GM19328 (cell line): ENCODE measurements at regions not wholly inside any gene's neighbourhood (a gene's known extent, or its start where the extent isn't known, plus 50 kb on each side); places are given as distances from the start of the nearest gene placed in this dataset.
"Not testable (repeated sequence)": the region's sequence is repeated elsewhere in the genome, so short reads cannot be mapped to it uniquely, and the experiment has no call there.

Experiments
- ATAC-seq: cut with Tn5 transposase; IDR thresholded peaks from one replicate; pipeline ENCODE4 v1.9.1; 2021; ENCODE audit warnings: mild to moderate bottlenecking, moderate library complexity; ENCODE audit not compliant: unreplicated experiment

DNA sequence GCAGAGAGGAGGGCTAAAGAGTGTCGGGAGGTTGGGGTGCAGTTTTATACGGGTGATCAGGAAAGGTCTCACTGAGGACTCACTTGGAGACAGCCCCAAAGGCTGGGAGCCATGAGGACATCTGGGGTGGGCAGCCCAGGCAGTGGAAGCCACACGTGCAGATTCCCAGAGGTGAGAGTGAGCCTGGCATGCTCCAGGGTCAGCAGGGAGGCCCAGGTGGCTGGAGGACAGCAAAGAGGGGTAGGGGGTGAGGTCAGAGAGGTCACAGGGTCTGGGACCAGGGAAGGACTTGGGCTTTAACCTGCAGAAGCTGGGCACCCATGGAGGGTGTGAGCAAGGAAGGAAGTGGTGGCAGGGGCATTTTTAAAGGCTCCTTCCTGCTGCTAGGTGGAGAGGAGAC is 481.7 kb downstream of the MATN1 start:
- no peak for ATAC-seq

- no peak for ATAC-seq
These were observed 489.3 kb downstream of the MATN1 start for GRCh38 chr1:30234091-30234490.

GRCh38 chr1:30232288-30232899 is 491.0 kb downstream of the MATN1 start:
- no peak for ATAC-seq

DNA sequence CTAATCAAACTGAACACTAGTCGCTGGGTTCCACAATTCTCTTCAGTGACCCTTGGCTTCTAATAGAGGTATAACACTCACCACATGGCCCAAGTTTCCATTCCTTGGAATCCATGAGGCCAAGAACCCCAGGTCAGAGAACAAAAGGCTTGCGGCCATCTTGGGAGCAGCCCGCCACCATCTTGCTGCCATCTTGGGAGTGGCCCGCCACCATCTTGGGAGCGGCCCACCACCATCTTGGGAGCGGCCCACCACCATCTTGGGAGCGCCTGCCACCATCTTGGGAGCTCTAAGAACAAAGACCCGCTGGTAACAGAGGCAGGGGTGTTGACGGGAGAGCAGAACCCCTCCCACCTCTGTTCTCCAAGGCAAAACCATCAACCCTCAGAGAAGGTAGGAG is 493.4 kb downstream of the MATN1 start:
- ATAC-seq: no peak

DNA sequence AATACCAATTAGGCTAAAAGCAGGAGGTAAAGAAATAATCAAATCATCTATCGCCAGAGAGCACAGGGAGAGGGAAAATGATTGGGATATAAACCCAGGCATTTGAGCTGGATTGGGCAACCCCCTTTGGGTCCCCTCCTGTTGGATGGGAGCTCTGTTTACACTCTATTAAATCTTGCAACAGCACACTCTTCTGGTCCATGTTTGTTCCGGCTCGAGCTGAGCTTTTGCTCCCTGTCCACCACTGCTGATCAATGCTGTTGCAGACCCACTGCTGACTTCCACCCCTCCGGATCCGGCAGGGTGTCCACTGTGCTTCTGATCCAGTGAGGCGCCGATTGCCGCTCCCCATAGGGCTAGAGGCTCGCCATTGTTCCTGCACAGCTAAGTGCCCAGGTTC is 493.8 kb downstream of the MATN1 start:
- no peak for ATAC-seq

- ATAC-seq: no peak
These were observed 496.7 kb downstream of the MATN1 start for GRCh38 chr1:30226648-30227047.

GRCh38 chr1:30225357-30225756 is 498.0 kb downstream of the MATN1 start:
- no peak for ATAC-seq

DNA sequence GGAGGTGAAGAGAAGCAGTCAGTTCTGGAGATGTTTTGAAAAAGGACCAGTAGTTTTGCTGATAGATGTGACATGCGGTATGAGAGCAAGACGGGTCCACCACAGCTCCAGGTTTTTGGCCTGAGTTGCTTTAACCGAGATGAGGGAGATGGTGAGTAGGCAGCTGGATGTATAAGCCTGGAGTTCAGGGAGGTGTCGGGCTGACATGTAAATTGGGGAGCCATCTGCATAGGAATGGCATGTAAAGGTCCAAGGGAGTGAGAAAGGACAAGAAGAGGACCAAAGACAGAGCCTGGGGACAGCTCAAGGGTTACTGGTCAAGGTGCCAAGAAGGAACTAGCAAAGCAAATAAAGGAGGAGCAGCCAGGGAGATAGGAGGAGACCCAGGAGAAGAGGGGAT is 503.7 kb downstream of the MATN1 start:
- ATAC-seq: no peak

- ATAC-seq: no peak
These were observed 504.9 kb downstream of the MATN1 start for GRCh38 chr1:30218438-30218837.

DNA sequence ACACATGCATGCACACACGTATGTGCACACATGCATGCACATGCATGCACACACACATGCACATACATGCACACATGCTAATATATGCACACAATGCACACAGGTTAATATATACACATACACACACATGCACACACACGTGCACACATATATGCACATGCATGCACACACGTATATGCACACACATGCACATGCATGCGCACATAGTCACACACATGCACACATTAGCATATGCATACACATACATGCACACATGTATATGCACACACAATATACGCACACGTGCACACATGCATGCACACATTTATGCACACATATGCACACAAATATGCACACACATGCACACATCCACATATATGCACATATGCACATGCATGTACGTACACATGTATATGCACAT is 506.8 kb downstream of the MATN1 start:
- no peak for ATAC-seq

DNA sequence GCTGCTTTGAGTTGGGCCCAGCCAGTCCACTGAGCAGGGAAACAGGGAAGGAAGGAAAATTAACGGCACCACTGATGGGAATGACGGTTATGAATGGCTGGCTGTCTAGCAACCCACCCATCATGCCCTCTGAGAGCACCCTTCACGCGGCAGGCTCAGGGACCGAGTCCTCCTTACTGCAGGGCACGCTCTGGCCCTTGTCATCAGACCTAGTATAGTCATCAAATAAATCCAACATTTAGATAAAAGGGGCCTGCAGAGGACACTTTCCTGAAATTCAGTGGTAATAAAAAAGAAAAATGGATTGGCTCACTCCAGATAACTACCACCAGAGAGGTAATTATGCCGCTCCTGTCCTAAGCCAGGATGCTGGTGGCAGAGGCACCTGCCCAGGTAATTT is 509.4 kb downstream of the MATN1 start:
- ATAC-seq: no peak

DNA sequence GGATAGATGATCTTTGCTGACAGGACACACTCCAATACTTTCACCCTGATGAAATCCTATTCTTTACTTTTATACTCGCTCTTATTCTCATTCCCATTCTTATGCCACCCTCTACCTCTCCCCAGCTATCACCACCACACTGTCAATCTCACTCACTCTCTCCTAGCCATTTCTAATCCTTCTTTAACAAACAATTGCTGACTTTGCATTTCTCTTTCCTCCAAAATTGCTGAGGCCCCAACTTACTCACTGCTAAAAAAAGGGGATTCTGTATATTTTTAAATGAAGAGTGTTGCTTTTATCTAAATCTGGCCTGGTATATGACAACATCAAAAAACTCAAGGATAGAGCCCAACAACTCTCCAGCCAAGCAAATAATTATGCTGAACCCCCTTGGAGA is 515.4 kb downstream of the MATN1 start:
- ATAC-seq: not testable (repeated sequence)

DNA sequence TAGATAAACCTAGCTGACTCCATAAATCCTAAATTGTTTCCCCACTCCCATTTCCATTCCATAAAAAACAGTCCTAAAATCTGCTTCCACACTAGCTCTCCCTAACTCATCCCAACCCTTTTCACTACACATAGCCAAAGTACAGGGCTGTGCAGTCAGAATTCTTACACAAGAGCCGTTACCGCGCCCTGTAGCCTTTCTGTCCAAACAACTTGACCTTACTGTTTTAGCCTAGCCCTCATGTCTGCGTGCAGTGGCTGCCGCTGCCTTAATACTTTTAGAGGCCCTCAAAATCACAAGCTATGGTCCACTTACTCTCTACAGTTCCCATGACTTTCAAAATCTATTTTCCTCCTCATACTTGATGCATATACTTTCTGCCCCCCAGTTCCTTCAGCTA is 516.8 kb downstream of the MATN1 start:
- not testable (repeated sequence) for ATAC-seq

- ATAC-seq: not testable (repeated sequence)
These were observed 518.5 kb downstream of the MATN1 start for GRCh38 chr1:30204916-30205315.

GRCh38 chr1:30201015-30201414 is 522.4 kb downstream of the MATN1 start:
- no peak for ATAC-seq

GRCh38 chr1:30200161-30200560 is 523.2 kb downstream of the MATN1 start:
- ATAC-seq: no peak

- ATAC-seq: no peak
These were observed 523.8 kb downstream of the MATN1 start for GRCh38 chr1:30199563-30199962.

DNA sequence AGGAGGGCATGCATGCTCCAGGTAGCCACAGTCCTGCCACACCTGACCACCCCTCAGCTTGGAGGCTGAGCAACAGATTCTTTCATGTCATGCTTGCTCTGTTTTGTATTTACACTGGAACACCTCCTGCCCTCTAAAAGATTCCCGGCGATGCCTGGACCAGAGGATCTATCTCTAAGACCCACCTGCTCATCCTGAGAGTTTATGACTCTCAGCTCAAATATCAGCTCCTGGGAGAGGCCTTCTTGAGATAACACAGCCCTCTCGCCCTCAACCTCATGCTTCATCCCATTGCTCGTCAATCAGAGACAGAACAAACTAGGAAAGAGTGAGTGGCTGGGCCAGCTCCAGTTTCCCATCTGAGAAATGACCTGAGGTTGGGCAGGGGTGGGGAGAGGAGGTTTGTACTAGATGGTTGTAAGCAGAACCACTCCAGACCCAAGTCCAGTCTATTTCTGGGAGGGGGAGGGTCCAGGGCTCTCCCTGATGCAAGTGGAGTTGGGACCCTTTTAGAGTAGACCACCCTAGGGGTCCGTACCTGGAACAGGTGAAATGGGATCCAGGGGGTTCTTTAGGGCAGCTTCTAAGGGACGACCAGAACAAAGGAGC is 524.5 kb downstream of the MATN1 start:
- ATAC-seq: no peak

DNA sequence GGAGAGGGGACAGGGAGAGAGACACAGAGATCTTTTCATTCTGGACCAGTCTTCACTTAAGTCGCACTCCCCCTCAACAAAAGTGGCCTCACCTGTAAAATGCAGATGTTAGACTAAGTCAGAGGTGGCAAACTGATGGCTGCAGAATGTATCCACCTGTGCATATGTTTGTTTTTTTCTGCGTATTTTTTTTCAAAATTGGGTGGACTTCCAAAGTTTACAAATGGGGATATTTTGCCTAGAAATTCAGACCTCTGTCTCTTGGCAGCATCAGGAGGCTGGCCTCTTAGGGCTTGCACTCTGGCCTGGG is 525.0 kb downstream of the MATN1 start:
- no peak for ATAC-seq

DNA sequence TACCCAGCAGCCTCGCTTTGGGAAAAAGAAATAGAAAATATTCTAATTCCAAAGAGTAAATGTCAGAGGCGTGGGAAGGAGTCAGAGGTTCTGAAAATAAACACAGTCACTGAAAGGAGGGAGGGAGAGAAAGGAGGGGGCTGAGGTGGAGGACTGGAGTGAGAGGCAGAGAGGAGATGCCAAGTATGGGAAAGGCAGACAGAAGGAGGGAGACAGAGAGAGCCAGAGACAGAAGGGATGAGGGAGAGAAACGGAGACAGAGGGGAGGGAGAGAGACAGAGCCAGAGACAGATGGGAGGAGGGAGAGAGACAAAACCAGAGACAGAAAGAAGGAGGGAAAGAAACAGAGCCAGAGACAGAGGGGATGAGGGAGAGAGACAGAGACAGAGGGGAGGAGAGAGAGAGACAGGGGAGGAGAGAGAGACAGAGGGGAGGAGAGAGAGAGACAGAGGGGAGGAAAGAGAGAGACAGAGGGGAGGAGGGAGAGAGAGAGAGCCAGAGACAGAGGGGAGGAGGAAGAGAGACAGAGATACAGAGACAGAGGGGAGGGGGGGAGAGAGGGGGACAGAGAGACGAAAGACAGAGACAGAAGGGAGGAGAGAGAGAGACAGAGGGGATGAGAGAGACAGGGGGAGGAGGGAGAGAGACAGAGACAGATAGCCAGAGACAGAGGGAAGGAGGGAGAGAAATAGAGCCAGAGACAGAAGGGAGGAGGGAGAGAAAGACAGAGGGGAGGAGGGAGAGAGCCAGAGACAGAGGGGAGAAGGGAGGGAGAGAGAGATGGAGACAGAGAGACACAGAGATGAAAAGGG is 525.5 kb downstream of the MATN1 start:
- no peak for ATAC-seq

DNA sequence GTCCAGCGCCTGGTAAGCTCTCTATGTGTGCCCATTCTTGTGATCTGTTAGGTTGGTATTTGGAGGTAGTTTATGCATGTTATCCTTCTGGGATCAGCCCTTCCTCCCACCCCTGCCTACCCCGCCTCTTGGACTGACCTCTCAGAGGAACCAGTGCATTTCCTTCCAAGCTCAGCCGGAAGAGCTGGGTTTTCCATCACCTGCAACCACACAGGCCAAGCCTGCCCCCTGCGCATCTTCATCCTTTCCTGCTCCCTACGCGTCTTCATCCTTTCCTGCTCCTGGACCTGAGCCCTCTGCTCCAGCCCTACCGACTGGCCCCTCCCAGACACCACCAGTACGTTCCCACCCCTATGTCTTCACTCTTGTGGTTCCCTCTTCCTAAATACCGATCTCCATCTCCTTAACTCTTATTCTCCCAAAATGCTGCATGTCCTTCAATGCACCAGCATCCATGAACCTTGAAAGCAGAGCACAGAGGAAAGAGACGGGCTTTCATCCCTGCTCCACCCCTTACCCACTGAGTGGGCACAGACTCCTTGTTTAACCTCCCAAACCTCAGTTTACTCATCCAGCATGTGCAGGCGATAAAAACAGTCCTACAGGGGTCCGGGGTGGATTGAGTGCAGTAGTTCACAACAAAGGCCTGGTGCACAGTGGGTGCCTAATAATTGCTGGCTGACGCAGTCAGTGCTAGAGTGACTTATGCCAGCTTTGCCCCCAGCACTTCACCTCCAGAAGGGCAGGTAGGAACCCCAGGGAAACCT is 526.3 kb downstream of the MATN1 start:
- ATAC-seq: no peak

DNA sequence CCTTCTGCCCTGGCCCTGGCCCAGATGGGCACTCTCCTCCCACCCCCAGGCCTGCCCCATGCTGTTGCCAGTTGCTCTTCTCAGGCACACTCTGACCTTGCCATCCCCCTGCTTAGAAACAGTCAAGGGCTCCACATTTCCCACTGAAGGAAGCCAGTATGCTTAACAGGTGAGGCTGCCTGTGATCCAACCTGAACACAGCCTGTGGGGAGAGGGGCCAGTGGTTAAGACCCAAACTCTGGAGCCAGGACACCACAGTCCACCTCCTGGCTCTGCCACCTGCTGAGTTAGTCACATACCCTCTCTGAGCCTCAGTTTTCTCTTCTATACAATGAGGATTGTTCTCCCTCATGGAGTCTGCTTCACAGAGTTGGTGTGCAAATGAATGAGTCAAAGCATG is 526.9 kb downstream of the MATN1 start:
- ATAC-seq: no peak
